Ovary (tissue), 7 donors: ENCODE measurements at regions not wholly inside any gene's neighbourhood (a gene's known extent, or its start where the extent isn't known, plus 50 kb on each side); places are given as distances from the start of the nearest gene placed in this dataset.

Experiments
- DNase-seq, 5 donors: peaks; one replicate each; pipeline ENCODE4 v3.0.0-alpha.2; 2019 to 2020
- H3K27ac ChIP-seq, 2 donors: fragments of 200-600 bp; one replicate each; pipeline versions ENCODE4 v1.5.1 to v1.8.0; 2019 to 2022
- H3K27me3 ChIP-seq: fragments of 200-600 bp; one replicate; pipeline ENCODE4 v1.8.0; 2022
- H3K36me3 ChIP-seq: fragments of 200-600 bp; sonication (generic); one replicate; pipeline ENCODE4 v1.5.1; 2019
- H3K4me1 ChIP-seq: one replicate; pipeline ENCODE4 v1.8.1; 2013; ENCODE audit warnings: mild to moderate bottlenecking, moderate library complexity; ENCODE audit not compliant: insufficient read depth
- H3K4me3 ChIP-seq: fragments of 200-600 bp; sonication (generic); one replicate; pipeline ENCODE4 v1.5.1; 2017
- H3K9me3 ChIP-seq, 2 donors: fragments of 200-600 bp in 1 of 2; sonication (generic) in 1 of 2; one replicate each; pipeline versions ENCODE4 v1.5.1 to v1.8.1; 2013 to 2019; ENCODE audit warnings: mild to moderate bottlenecking in 1 of 2, moderate library complexity in 1 of 2
- EP300 ChIP-seq: sonication (generic); formaldehyde crosslinking; IDR thresholded peaks from one replicate; pipeline ENCODE4 v1.6.1; 2017; ENCODE audit warnings: antibody characterized with exemption
- POLR2A ChIP-seq: fragments of 450-650 bp; IDR thresholded peaks from one replicate; pipeline ENCODE4 v1.6.1; 2017; ENCODE audit warnings: antibody characterized with exemption, mild to moderate bottlenecking, moderate library complexity
- WGBS, 3 donors: extraction: QIAGEN DNeasy Blood & Tissue Kit in 1 of 3; methylation state at CpG; one replicate each; pipeline versions ENCODE4 v1.1.5 to v1.1.7; 2013 to 2017; 5-methylcytosine and 5-hydroxymethylcytosine counted together
- intact Hi-C, 4 donors: fragments of 100-400 bp; cut with DNase I; formaldehyde crosslinking; loops; one replicate each; pipeline versions ENCODE4 v1.11.0 to v1.15.1; 2022 to 2023
- TF ChIP-seq, protein P1 (sequence below), 3 donors: fragments of 450-650 bp in 2 of 3; fragments of 200-600 bp in 1 of 3; IDR thresholded peaks; one replicate each; pipeline versions ENCODE4 v1.5.1 to v1.8.0; 2016 to 2022; ENCODE audit warnings: antibody characterized with exemption in 3 of 3, mild to moderate bottlenecking in 1 of 3
- donor health status: DM: no; HTN: no; CAD: no; lungs with moderate emphysema.
- donor health status: DM: no; HTN: no; CAD: no.
- donor health status: Bipolar disorder and iron deficiency.
- donor health status: DM: no; HTN: no; CAD: no.
- donor health status: DM: yes; HTN: yes; CAD: no.

DNA sequence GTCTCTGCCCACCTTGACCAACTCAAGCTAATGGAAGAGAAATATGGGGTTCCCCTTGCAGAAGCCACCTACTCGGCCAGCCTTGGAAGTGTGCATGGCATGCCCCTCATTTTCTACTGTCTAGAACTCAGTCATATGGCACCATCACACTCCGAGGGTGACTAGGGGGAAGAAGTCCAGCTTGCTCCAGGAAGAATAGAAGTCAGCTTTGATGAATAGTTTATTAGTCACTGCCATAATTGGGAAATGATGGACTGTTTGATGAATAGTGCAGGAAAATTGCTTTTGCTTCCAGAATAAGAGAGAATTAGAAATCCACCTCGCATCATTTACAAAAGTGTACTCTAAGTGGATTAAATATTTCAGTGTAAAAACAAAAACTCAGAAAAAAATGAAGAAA lies 1030.6 kb downstream of the VRK1 start:
- Histone ChIP-seq H3K27ac (no peak overlapping the region), H3K4me3 (no peak overlapping the region), H3K9me3 (no peaks in the 10 kb centered on the region), H3K4me1 (no peaks in the 10 kb centered on the region), H3K27me3 (no peaks in the 10 kb centered on the region), H3K36me3 (no peaks in the 10 kb centered on the region)
- DNase-seq, result no peak
- 64 to 77% (median 66%) methylated on average over 3 of the region's 3 CpGs for WGBS, 3 donors
- intact Hi-C loops, result no loop called here
- TF ChIP-seq, protein P1, sequence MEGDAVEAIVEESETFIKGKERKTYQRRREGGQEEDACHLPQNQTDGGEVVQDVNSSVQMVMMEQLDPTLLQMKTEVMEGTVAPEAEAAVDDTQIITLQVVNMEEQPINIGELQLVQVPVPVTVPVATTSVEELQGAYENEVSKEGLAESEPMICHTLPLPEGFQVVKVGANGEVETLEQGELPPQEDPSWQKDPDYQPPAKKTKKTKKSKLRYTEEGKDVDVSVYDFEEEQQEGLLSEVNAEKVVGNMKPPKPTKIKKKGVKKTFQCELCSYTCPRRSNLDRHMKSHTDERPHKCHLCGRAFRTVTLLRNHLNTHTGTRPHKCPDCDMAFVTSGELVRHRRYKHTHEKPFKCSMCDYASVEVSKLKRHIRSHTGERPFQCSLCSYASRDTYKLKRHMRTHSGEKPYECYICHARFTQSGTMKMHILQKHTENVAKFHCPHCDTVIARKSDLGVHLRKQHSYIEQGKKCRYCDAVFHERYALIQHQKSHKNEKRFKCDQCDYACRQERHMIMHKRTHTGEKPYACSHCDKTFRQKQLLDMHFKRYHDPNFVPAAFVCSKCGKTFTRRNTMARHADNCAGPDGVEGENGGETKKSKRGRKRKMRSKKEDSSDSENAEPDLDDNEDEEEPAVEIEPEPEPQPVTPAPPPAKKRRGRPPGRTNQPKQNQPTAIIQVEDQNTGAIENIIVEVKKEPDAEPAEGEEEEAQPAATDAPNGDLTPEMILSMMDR (IDR thresholded peaks at IDR 0.05), result no peak
- no peak for TF ChIP-seq POLR2A
- TF ChIP-seq EP300, result no peak

DNA sequence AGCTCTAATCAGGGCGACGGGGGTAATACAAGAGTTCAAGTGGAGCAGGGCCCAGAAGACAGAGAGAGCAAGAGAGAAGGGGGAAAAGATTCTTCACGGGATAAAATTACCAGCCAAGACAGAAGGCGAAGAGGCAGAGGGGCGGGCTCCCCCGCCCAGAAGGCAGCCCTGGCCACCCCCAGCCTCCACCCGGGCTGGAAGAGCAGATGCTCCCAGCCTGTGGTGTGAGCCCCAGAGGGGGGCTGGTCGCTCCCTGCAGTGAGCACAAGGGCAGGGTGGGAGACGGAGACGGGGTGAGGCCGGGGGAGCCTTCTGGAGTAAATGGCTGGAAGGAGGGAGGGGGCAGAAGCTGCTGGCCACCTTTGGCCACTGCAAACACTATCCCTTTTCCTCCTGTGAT lies 1035.6 kb downstream of the VRK1 start:
- H3K36me3 ChIP-seq, result no peaks in the 10 kb centered on the region
- no peaks in the 10 kb centered on the region for H3K9me3 ChIP-seq
- no peak overlapping the region for H3K4me3 ChIP-seq
- intact Hi-C loops, result no loop called here
- H3K4me1 ChIP-seq, result no peaks in the 10 kb centered on the region
- 43 to 55% (median 53%) methylated on average over 11 of the region's 11 CpGs for whole genome bisulfite sequencing, 3 donors
- TF ChIP-seq, protein P1 (IDR thresholded peaks at IDR 0.05), result no peak
- TF ChIP-seq EP300, result no peak
- TF ChIP-seq POLR2A, result no peak
- DNase-seq, result no peak
- no peaks in the 10 kb centered on the region for H3K27me3 ChIP-seq
- no peak overlapping the region for H3K27ac ChIP-seq

DNA sequence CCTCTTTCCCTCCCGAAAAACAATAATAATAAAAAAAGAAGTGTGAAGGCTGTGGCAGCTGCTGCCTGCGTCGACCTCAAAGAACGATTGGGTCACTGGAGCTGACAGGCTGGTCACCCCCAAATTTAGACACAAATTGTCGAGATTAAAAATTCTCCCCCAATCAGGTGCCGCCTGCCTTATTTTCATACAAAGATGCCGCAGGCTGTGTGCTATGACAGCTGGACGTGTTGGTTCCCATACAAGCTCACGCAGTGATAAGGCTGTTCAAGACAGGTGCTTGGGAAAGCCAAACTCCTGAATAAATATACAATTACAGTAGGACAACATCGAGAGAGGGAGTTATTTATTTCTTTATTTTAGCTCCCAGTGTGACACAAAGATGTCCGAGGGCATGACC lies 1041.8 kb downstream of the VRK1 start:
- intact Hi-C loops, result no loop called here
- 65 to 79% (median 73%) methylated on average over 11 of the region's 11 CpGs for WGBS, 3 donors

DNA sequence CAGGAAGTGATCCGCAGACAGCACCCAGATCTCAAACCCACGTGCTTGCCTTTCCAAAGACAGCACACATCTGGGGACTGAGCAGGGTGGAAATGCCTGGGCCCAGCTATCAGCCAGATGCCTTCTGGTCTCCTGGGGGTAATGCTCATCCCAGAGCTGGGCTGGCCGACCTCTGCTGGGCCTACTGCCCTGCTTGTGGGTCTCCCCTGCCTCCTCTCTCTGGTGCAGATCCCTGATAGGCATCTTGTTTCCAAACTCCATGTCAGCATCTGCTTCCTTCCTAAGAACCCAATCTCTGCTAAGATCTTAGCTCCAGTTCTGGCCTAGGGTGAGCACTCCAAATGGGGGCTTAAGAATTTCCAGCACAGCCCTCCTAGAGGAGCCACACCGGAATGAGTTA lies 1043.0 kb downstream of the VRK1 start:
- Histone ChIP-seq H3K27me3 (no peaks in the 10 kb centered on the region), H3K36me3 (no peaks in the 10 kb centered on the region), H3K4me3 (no peak overlapping the region), H3K27ac (no peak overlapping the region), H3K4me1 (no peaks in the 10 kb centered on the region), H3K9me3 (no peaks in the 10 kb centered on the region)
- 73 to 77% (median 75%) methylated on average over 4 of the region's 4 CpGs for WGBS, 3 donors
- intact Hi-C loops, result no loop called here
- DNase-seq, result no peak
- TF ChIP-seq EP300, result no peak

More for the DNA sequence above, 1041.8 kb downstream of the VRK1 start:
- H3K4me3 ChIP-seq, result no peak overlapping the region
- no peaks in the 10 kb centered on the region for H3K4me1 ChIP-seq
- no peak for DNase-seq
- no peak overlapping the region for H3K27ac ChIP-seq
- no peaks in the 10 kb centered on the region for H3K27me3 ChIP-seq
- no peaks in the 10 kb centered on the region for H3K9me3 ChIP-seq
- TF ChIP-seq POLR2A, result no peak
- no peak for TF ChIP-seq EP300
- TF ChIP-seq, protein P1 (IDR thresholded peaks at IDR 0.05), result no peak
- no peaks in the 10 kb centered on the region for H3K36me3 ChIP-seq

DNA sequence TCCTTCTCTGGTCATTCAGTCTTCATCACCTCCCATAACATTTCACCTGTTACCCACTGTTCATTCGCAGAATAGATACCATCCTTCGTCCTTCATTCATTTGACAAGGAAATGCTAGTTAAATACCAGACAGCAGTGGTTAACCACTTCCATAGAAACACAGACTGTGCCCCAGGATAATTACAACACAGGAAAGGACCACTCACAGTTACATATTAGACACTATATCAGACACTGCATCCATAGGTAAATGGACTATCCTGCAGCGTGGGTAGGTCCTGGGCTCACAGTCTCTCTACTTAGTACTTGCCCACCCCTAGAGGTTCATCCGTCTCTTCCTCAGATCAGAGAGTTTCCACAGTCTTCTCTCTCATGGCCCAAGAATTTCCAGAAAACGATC lies 1044.6 kb downstream of the VRK1 start:
- Histone ChIP-seq H3K27ac (no peak overlapping the region), H3K4me1 (no peaks in the 10 kb centered on the region), H3K9me3 (no peaks in the 10 kb centered on the region), H3K27me3 (no peaks in the 10 kb centered on the region), H3K36me3 (no peaks in the 10 kb centered on the region), H3K4me3 (no peak overlapping the region)
- TF ChIP-seq POLR2A (no peak), EP300 (no peak)
- TF ChIP-seq, protein P1 (IDR thresholded peaks at IDR 0.05), result no peak
- intact Hi-C loops, result no loop called here
- 67 to 77% (median 74%) methylated on average over 5 of the region's 5 CpGs for WGBS, 3 donors
- DNase-seq, result no peak
